Erythroblast (primary cell): ENCODE measurements at regions not wholly inside any gene's neighbourhood (a gene's known extent, or its start where the extent isn't known, plus 50 kb on each side); places are given as distances from the start of the nearest gene placed in this dataset.

Experiments
- DNase-seq, 2 experiments: peaks; one replicate each; lab custom pipeline; 2025; lab: John Stamatoyannopoulos, UW
- GATA1 ChIP-seq: IDR thresholded peaks from 2 replicates; pipeline ENCODE4 v1.6.1; 2011; ENCODE audit warnings: low read depth, mild to moderate bottlenecking, control low read depth, low read length, moderate library complexity
- POLR2A ChIP-seq: IDR thresholded peaks from 2 replicates; pipeline ENCODE4 v1.6.1; 2011; ENCODE audit warnings: mild to moderate bottlenecking, low read length

DNA sequence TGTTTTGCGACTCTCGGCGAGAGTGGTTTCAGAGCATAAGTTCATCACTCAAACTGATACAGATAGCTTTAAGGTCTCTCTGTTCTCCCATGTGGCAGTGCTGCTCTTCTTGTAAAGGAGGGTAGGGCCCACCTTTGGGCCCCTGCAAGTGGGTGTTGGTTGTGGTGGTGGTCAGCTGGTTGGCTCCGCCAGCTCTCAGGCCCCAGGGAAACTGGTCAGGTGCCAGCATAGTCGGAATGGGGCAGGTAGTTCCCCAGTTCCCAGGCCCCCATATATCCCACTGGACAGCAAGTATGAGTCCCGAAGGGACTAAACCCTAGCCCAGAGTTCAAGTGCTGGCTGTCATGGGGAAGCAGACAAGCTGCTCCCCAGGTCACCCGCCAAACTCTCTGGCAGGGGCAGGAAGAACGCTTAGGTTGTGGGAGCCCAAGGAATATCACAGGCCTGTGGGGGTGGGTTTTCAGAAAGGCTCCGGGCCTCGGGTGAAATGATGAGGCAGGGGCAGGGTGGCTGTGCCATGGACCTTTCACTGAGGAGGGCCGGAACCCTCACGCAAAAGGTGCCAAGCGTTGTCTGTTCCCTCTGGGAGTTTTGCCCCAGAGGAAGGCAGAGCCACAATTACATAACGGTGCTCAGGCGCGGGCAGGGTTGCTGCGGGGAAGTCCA, 185.1 kb downstream of the EFHB start:
- DNase-seq, result no peak
- no peak for TF ChIP-seq GATA1
- TF ChIP-seq POLR2A, result no peak

DNA sequence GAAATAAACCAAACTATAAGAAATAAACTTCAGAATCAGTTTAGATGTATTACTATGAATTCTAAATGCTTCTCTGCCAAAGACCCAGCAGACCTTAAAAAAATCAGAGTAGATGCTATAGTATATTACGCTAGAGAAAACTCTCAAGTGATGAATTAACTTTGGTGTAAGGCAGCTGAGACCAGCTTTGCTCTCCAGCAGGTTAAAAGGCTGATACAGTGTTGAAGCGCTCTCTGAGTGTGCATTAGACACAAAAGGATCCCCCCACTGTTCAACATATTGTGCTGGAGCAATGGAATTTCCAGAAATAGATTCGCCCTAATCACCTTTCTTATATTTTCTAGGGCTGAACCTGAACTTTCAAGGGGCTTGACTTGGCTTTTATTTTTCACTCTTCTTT, 190.0 kb downstream of the EFHB start:
- DNase-seq, result no peak
- TF ChIP-seq POLR2A, result no peak
- TF ChIP-seq GATA1, result no peak

DNA sequence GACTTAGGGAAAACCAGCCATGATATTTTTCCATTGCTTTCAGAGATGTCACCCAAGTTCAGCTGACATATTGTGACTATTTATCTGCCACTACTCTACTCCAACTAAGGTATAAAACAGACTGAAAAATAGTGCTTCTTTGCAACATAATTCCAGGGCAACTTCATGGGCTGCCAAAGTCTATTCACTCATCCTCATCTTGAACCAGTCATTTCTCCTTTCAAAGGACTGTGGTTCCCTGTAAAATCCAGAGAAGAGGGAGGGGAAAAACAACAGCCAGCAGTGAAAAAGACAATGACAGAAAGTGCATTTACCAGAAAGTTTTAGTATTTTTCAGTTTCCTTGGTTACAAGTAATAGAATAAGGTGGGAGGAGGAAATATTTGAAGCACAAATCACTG, 191.1 kb downstream of the EFHB start:
- TF ChIP-seq POLR2A (no peak), GATA1 (no peak)
- no peak for DNase-seq

DNA sequence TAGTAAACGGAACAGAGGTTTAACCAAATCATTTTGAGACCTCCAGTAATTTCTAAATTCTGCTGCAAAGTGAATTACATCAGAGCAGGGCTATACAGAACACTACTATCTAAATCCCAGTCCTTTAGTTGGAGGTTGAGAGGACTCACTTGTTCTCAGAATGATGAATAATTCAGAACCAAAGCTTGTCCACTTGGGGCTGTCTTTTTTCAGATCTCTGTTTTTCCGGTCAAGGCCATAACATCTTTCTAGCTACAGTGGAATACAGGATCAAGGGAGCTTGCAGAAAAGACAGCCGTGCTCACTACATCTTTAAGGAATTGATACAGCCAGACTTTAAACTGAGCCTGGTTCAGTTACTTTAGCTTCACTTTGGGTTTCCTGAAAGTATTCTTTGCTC, 194.5 kb downstream of the EFHB start:
- TF ChIP-seq GATA1 (no peak), POLR2A (no peak)
- DNase-seq, result no peak

DNA sequence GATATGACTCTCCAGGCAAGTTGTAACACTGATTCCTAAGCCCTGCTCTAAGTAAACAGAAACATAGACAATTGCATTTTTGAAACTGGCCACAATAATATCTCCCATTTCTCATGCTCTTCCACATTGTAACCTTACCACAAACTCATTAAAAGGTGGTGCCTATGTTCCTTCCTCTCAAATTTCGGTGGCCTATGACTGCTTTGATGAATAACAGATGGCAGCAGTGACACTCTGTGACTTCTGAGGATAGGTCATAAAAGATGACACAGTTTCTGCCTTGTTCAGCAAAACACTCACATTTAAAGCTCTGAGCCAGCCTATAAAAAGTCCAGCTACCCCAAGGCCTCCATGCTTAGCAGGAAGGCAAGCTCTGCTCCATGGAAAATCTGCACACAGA, 195.2 kb downstream of the EFHB start:
- no peak for DNase-seq
- no peak for TF ChIP-seq POLR2A
- TF ChIP-seq GATA1, result no peak

DNA sequence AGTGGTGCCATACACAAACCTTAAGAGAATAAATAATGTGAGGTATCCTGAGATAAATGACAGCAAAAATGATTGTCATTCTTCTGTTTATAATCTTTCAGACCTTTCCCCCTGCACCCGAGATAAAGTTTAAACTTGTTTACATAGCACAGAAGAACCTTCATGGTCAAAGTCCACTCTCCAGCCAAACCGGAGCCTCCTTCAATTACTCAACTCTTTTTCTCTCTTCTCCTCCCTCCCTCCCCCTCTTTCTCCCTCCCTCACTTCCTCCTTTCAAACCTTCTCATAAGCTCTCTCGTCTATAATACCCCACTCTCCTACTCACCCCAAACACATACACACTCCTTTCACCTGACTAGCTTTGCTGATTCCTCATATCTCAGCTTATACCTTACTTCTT, 198.9 kb downstream of the EFHB start:
- DNase-seq, result peak in 1 of 2 experiments; percentile 19
- no peak for TF ChIP-seq GATA1
- no peak for TF ChIP-seq POLR2A

DNA sequence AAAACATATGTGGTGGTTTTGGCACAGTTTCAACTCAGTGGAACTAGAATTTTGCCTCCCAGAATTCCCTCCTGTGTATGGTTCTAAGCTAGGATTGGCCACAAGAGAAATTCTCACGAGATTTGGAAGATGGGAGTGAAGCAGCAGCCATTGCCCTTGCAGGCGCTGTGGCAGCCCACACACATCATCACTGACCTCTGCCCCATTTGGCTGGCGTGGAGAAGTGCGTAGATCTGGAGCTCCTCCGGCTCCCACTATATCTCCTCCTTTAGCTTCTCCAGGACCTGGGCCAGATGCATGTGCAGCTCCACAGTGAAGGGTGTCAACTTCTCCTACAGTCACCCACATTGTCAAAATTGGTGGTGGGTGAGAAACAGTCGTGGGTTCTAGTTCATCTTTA, 199.6 kb downstream of the EFHB start:
- no peak for TF ChIP-seq POLR2A
- TF ChIP-seq GATA1, result no peak
- no peak for DNase-seq

DNA sequence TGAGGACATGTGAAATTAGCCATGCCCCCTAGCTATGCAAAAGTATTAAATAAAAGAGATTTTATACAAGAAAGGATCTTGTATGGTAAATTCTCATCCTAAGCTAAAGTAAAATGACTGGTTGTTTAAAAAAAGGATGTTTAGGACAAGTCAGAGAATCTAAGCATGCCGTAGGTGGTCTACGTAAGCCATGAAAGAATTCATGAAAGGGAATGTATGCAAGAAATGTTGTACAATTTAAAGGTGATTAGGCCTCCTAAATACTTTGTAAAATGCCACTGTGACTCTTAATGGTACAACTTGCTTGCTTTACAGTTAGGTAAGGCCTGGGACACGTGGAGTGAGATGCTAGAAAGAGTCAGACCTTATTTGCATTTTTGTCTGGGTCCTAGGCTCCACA, 209.0 kb downstream of the EFHB start:
- no peak for TF ChIP-seq GATA1
- TF ChIP-seq POLR2A, result no peak
- DNase-seq, result no peak

DNA sequence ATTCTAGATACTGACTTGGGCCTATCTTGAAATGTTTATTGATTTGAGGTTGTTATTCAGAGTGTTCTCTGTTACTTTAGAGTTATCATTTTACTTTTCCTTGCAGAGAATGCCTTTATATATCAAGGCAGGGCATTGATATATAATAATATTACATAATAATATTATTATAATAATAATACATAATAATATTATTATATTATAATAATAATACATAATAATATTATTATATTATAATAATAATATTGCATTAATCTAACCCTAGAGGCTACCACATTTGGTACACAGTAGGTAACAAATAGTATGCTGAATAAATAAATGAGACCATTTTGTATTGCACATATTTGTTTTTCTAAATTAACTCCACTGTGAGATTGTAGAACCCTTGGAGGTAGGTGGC, 216.3 kb downstream of the EFHB start:
- no peak for DNase-seq
- TF ChIP-seq GATA1 (no peak), POLR2A (no peak)

DNA sequence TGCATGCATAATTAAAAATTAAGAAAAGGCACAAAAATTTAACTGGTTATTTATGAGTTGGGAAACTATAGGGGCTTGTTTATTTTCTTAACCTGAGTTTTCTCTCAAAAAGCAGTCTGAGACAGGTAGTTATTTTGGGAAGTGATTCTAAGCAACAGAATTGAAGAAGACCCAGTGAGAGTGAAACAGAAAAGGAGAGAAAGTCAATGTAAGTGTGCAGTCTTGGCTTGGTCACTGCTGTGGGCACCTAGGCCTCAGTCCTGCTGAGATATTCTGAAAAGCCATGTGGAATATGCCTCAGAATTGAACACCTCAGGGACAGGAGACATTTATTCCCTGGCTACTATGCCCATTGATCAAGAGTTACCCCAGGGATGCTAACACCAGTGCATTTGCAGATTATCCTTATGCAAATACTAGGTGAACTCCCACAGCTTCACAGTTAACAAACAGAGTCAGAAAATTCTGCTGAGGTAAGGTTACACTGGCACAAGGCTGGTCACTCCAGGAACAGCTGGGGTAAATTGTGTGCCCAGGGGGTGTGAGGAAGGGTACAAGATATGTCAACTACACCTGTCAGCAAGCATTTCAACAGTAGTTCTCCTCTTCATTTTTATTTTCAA, 222.7 kb downstream of the EFHB start:
- no peak for DNase-seq
- no peak for TF ChIP-seq GATA1
- no peak for TF ChIP-seq POLR2A

DNA sequence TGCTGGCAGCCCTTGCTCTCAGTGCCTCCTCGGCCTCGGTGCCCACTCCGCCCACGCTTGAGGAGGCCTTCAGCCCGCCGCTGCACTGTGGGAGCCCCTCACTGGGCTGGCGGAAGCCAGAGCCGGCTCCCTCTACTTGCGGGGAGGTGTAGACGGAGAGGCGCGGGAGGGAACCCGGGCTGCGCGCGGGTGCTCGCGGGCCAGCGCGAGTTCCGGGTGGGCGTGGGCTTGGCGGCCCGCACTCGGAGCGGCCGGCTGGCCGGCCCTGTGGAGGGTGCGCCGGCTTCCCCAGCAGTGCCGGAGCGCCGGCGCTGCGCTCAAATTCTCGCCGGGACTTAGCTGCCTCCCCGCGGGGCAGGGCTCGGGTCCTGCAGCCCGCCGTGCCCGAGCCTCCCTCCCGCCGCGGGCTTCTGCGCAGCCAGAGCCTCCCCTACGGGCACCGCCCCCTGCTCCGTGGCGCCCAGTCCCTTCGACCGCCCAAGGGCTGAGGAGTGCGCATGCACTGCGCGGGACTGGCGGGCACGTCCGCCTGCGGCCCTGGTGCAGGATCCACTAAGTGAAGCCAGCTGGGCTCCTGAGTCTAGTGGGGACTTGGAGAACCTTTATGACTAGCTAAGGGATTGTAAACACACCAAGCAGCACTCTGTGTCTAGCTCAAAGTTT, 231.5 kb downstream of the EFHB start:
- no peak for DNase-seq
- TF ChIP-seq POLR2A (no peak), GATA1 (no peak)

DNA sequence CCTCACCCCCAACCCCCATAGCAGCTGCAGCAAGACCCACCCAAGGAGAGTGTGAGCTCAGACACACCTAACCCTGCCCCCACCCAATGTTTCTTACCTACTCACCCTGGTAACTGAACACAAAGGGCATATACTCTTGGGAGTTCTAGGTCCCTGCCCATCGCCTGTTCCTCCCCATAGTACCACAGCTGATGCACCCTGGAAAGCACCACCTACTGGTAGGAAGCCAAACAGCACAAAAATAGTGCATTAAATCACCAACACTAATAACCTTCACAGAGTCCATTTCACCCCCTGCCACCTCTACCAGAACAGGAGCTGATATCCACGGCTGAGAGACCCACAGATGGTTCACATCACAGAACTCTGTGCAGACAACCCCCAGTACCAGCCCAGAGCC, 245.2 kb downstream of the EFHB start:
- TF ChIP-seq GATA1, result no peak
- no peak for TF ChIP-seq POLR2A

DNA sequence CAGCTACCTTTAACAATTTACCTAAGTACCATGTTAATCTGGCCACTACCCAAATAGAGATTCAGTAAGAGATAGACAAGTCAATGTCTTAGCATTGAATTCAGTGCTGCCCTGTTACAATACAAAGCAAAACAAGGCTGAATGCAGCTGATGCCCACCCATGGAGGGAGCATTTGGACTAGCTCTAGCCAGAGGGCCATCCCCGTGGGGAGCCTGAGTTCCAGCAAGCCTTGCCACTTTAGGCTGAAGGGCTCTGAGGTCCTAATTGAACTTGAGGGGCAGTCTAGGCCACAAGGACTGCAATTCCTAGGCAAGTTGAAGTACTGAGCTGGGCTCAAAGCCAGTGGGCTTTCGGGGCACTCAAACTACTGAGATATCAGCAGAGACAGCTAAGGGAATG, 265.9 kb downstream of the EFHB start:
- no peak for DNase-seq
- TF ChIP-seq GATA1 (no peak), POLR2A (no peak)

More for the DNA sequence above, 245.2 kb downstream of the EFHB start:
- peak in 1 of 2 experiments; percentile 11 for DNase-seq

DNA sequence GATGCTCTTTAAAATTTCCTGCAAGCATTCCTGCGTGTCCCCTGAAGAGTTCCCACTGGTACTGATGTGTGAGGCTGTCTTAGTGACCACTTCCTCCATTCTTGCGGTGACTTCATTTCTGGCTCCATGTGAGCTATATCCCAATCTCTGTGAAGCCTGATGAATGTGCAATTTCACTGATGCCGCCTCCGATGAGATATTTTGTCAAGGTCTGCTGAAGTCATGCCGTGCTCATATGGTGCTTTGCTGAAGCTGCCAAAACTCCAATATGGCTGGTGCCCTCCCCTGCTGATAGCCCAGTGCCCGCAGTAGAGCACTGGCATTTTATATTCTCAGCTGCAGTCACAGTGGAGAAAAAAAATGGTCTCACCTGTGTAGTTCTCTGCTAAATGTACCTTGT, 271.5 kb downstream of the EFHB start:
- TF ChIP-seq POLR2A, result no peak
- TF ChIP-seq GATA1, result no peak
- no peak for DNase-seq

DNA sequence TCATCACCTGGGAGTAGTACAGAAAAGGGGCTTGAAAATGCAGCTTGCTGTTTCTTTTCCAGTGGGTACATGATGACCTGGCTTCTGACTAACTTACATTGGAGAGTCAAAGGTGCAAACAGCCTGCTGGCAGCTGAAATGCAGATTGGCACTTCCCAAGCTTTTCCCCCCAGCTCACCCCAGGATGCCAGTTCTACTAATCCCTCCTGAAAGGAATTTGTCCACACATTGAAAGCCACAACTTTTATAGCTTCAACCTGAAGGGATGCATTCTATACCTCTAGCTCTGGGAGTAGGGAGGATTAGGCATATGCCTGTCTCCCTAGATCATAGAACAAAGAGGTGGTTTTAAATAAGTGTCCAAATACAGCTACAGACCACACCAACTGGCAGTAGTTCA, 281.7 kb downstream of the EFHB start:
- no peak for TF ChIP-seq POLR2A
- TF ChIP-seq GATA1, result no peak
- DNase-seq, result no peak
